ENCODE measurements at regions not wholly inside any gene's neighbourhood (a gene's known extent, or its start where the extent isn't known, plus 50 kb on each side); places are given as distances from the start of the nearest gene placed in this dataset.

DNA sequence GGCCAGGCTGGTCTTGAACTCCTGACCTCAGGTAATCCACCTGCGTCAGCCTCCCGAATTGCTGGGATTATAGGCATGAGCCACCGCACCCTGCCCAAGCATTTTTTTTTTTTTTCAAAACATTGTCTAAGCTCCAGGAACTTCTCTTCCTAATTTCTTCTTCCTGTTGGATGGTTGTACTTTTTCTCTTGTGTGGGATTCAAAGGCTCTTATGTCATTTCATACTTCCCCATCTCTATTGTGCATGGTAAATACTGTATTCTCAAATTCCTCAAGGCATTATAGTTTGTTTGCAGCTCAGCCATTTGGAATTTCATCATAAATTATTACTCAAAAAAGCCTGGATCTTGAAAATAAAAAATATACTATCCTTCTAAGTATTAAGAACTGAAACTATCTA lies 199.1 kb upstream of the GADL1 start:
- TF ChIP-seq, protein P1, sequence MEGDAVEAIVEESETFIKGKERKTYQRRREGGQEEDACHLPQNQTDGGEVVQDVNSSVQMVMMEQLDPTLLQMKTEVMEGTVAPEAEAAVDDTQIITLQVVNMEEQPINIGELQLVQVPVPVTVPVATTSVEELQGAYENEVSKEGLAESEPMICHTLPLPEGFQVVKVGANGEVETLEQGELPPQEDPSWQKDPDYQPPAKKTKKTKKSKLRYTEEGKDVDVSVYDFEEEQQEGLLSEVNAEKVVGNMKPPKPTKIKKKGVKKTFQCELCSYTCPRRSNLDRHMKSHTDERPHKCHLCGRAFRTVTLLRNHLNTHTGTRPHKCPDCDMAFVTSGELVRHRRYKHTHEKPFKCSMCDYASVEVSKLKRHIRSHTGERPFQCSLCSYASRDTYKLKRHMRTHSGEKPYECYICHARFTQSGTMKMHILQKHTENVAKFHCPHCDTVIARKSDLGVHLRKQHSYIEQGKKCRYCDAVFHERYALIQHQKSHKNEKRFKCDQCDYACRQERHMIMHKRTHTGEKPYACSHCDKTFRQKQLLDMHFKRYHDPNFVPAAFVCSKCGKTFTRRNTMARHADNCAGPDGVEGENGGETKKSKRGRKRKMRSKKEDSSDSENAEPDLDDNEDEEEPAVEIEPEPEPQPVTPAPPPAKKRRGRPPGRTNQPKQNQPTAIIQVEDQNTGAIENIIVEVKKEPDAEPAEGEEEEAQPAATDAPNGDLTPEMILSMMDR (optimal IDR thresholded peaks at IDR 0.05 in 1 of 3, IDR thresholded peaks at IDR 0.05 in 1 of 3, conservative IDR thresholded peaks at IDR 0.05 in 1 of 3; ENCODE audit: extremely low read depth in 1 of 3, insufficient read depth in 2 of 3, low read length in 3 of 3): no peak
- TF ChIP-seq EZH2 (IDR thresholded peaks at IDR 0.05; ENCODE audit: low read length): no peak
- H3K4me3 ChIP-seq (ENCODE audit: control insufficient read depth in 2 of 3, extremely low read depth in 1 of 3, insufficient read depth in 2 of 3, low read depth in 1 of 3, low read length in 3 of 3): no peak overlapping the region
- H3K4me2 ChIP-seq (ENCODE audit: control insufficient read depth, extremely low read depth, insufficient read depth, low read depth, low read length): no peak overlapping the region
- no peak overlapping the region for H3K9ac ChIP-seq (ENCODE audit: control insufficient read depth, extremely low read depth, insufficient read depth, low read length)
- dilution Hi-C loops (cut with MboI; ENCODE audit: extremely low pct_ligation_motif_present, low sequenced_read_pairs): no loop called here
- FAIRE-seq (no peak), DNase-seq (ENCODE audit: low read depth, low spot score) (no peak)
- no peaks in the 10 kb centered on the region for H3K9me3 ChIP-seq (ENCODE audit: control insufficient read depth, low read depth, low read length)
- H3K36me3 ChIP-seq (ENCODE audit: control insufficient read depth in 2 of 2, extremely low read depth in 1 of 2, insufficient read depth in 2 of 2, low read length in 2 of 2): no peaks in the 10 kb centered on the region
- H4K20me1 ChIP-seq (ENCODE audit: control insufficient read depth, extremely low read depth, insufficient read depth, low read length): no peaks in the 10 kb centered on the region
- H2AFZ ChIP-seq (ENCODE audit: control insufficient read depth, low read length): no peak overlapping the region
- H3K27me3 ChIP-seq (ENCODE audit: control insufficient read depth, extremely low read depth, insufficient read depth, low read length): no peaks in the 10 kb centered on the region
- H3K4me1 ChIP-seq (ENCODE audit: control insufficient read depth, extremely low read depth, insufficient read depth, low read length): peaks cover 7% of the 10 kb centered on the region
- H3K79me2 ChIP-seq (ENCODE audit: control insufficient read depth, insufficient read depth, low read length): no peaks in the 10 kb centered on the region
- H3K27ac ChIP-seq (ENCODE audit: control insufficient read depth, insufficient read depth, low read length): no peak overlapping the region
- no peaks in the 10 kb centered on the region for H3K9me1 ChIP-seq (ENCODE audit: control insufficient read depth, extremely low read depth, insufficient read depth, low read length)

DNA sequence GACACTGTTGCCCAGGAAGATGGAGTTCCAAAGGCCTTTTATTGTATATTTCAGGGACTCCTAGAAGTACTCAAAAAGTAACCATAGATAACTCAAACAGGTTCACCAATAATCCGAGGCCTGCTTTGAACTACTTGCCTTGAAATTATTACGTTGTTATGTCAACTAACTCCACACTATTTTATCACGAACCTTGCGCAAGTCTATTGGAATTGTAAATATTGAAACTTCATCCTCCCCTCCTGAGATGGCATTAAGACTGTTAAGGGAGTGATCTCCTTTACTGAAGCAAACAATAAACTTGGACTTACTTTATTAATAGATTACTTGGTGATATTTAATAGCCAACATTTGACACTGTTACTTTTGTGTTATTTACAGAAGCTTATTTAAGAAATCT lies 199.6 kb upstream of the GADL1 start:
- H3K36me3 ChIP-seq (ENCODE audit: control insufficient read depth in 2 of 2, extremely low read depth in 1 of 2, insufficient read depth in 2 of 2, low read length in 2 of 2): no peaks in the 10 kb centered on the region
- no peak overlapping the region for H2AFZ ChIP-seq (ENCODE audit: control insufficient read depth, low read length)
- H3K4me1 ChIP-seq (ENCODE audit: control insufficient read depth, extremely low read depth, insufficient read depth, low read length): peaks cover 7% of the 10 kb centered on the region
- no peaks in the 10 kb centered on the region for H3K9me3 ChIP-seq (ENCODE audit: control insufficient read depth, low read depth, low read length)
- H4K20me1 ChIP-seq (ENCODE audit: control insufficient read depth, extremely low read depth, insufficient read depth, low read length): no peaks in the 10 kb centered on the region
- H3K79me2 ChIP-seq (ENCODE audit: control insufficient read depth, insufficient read depth, low read length): no peaks in the 10 kb centered on the region
- H3K9me1 ChIP-seq (ENCODE audit: control insufficient read depth, extremely low read depth, insufficient read depth, low read length): no peaks in the 10 kb centered on the region
- H3K27me3 ChIP-seq (ENCODE audit: control insufficient read depth, extremely low read depth, insufficient read depth, low read length): no peaks in the 10 kb centered on the region
- H3K27ac ChIP-seq (ENCODE audit: control insufficient read depth, insufficient read depth, low read length): no peak overlapping the region
- no peak for TF ChIP-seq EZH2 (IDR thresholded peaks at IDR 0.05; ENCODE audit: low read length)
- TF ChIP-seq, protein P1 (optimal IDR thresholded peaks at IDR 0.05 in 1 of 3, IDR thresholded peaks at IDR 0.05 in 1 of 3, conservative IDR thresholded peaks at IDR 0.05 in 1 of 3; ENCODE audit: extremely low read depth in 1 of 3, insufficient read depth in 2 of 3, low read length in 3 of 3): no peak
- H3K9ac ChIP-seq (ENCODE audit: control insufficient read depth, extremely low read depth, insufficient read depth, low read length): no peak overlapping the region
- FAIRE-seq (no peak), DNase-seq (ENCODE audit: low read depth, low spot score) (no peak)
- dilution Hi-C loops (cut with MboI; ENCODE audit: extremely low pct_ligation_motif_present, low sequenced_read_pairs): no loop called here
- no peak overlapping the region for H3K4me2 ChIP-seq (ENCODE audit: control insufficient read depth, extremely low read depth, insufficient read depth, low read depth, low read length)
- no peak overlapping the region for H3K4me3 ChIP-seq (ENCODE audit: control insufficient read depth in 2 of 3, extremely low read depth in 1 of 3, insufficient read depth in 2 of 3, low read depth in 1 of 3, low read length in 3 of 3)

Data from keratinocyte (primary cell).